Panc1 (cell line): ENCODE measurements at regions not wholly inside any gene's neighbourhood (a gene's known extent, or its start where the extent isn't known, plus 50 kb on each side); places are given as distances from the start of the nearest gene placed in this dataset.
A peak's percentile ranks its signal among the peaks of the same experiment; 100 is the strongest.

Experiments used
- ATAC-seq: fragments of 200-7000 bp; cut with Tn5 transposase; 2 replicates; pipeline ENCODE4 v1.9.1; 2020; ENCODE audit warnings: mild to moderate bottlenecking, moderate library complexity
- BruUV-seq: library from RNA; stranded (reverse); fragments of 400-500 nt; replicated peaks from 2 replicates; lab custom pipeline; 2021; lab: Mats Ljungman, UMichigan
- CTCF ChIA-PET: fragments of 300-600 bp; sonication (Branson Sonifier 250); formaldehyde crosslinking; loops from one replicate; lab custom pipeline; 2022; ENCODE audit warnings: antibody characterized with exemption; lab: Charles Lee
- POLR2A ChIA-PET: fragments of 300-600 bp; sonication (Branson Sonifier 250); formaldehyde crosslinking; loops from one replicate; lab custom pipeline; 2022; ENCODE audit warnings: antibody characterized with exemption; lab: Charles Lee
- DNase-seq: peaks from one replicate; pipeline ENCODE4 v3.0.0-alpha.2; 2010; ENCODE audit warnings: low read depth, low spot score
- H3K27ac ChIP-seq: 2 replicates; pipeline ENCODE4 v1.5.1; 2011; ENCODE audit warnings: mild to moderate bottlenecking, low read length, inconsistent platforms
- H3K27me3 ChIP-seq: fragments of 200-500 bp; sonication (Bioruptor generic); 2 replicates; pipeline ENCODE4 v1.6.0; 2014; ENCODE audit warnings: low read length, inconsistent platforms; ENCODE audit not compliant: control insufficient read depth, insufficient read depth
- H3K36me3 ChIP-seq: fragments of 200-500 bp; sonication (Bioruptor generic); 2 replicates; pipeline ENCODE4 v1.5.1; 2014; ENCODE audit warnings: inconsistent platforms, mild to moderate bottlenecking, low read length, moderate library complexity; ENCODE audit not compliant: control insufficient read depth, insufficient read depth
- H3K4me1 ChIP-seq: 2 replicates; pipeline ENCODE4 v1.5.1; 2011; ENCODE audit warnings: inconsistent platforms, mild to moderate bottlenecking, low read length, moderate library complexity; ENCODE audit not compliant: control insufficient read depth, insufficient read depth
- H3K4me3 ChIP-seq, 2 experiments: 2 replicates each; pipeline ENCODE4 v1.5.1; 2011 to 2012; ENCODE audit warnings: low read depth in 2 of 2, low read length in 2 of 2, mild to moderate bottlenecking in 2 of 2, inconsistent platforms in 1 of 2, moderate library complexity in 1 of 2
- H3K9me3 ChIP-seq: fragments of 200-500 bp; sonication (Bioruptor generic); 2 replicates; pipeline ENCODE4 v1.5.1; 2014; ENCODE audit warnings: low read depth, mild to moderate bottlenecking, inconsistent platforms, low read length, moderate library complexity; ENCODE audit not compliant: control insufficient read depth, insufficient read depth
- POLR2AphosphoS5 ChIP-seq: IDR thresholded peaks from 2 replicates; pipeline ENCODE4 v1.6.1; 2012; ENCODE audit warnings: mild to moderate bottlenecking, low read depth, low read length, moderate library complexity
- SIN3A ChIP-seq: IDR thresholded peaks from 2 replicates; pipeline ENCODE4 v1.6.1; 2012; ENCODE audit warnings: low read depth, mild to moderate bottlenecking, low read length, moderate library complexity, borderline replicate concordance; ENCODE audit not compliant: insufficient read depth
- TCF7L2 ChIP-seq: IDR thresholded peaks from 2 replicates; pipeline ENCODE4 v1.6.1; 2011; ENCODE audit warnings: mild to moderate bottlenecking, low read depth, low read length, inconsistent platforms
- in situ Hi-C: cut with HindIII; loops from 2 replicates; pipeline ENCODE4 v1.10.0; 2016; ENCODE audit warnings: low sequenced_read_pairs, low pct_unique_long_range_greater_than_20kb
- intact Hi-C: fragments of 100-400 bp; cut with micrococcal nuclease; formaldehyde crosslinking; loops from one replicate; pipeline ENCODE4 v1.10.0; 2022; ENCODE audit not compliant: unreplicated experiment
- TF ChIP-seq, protein P1 (sequence below): fragments of 450-650 bp; IDR thresholded peaks from 2 replicates; pipeline ENCODE4 v1.5.1; 2017; ENCODE audit warnings: mild to moderate bottlenecking
- TF ChIP-seq, protein P2 (sequence below), 2 experiments: IDR thresholded peaks; 2 replicates each; pipeline ENCODE4 v1.6.1; 2011 to 2012; ENCODE audit warnings: low read depth in 2 of 2, control low read depth in 1 of 2, low read length in 1 of 2, mild to moderate bottlenecking in 1 of 2, moderate library complexity in 1 of 2; ENCODE audit not compliant: insufficient read depth in 1 of 2

DNA sequence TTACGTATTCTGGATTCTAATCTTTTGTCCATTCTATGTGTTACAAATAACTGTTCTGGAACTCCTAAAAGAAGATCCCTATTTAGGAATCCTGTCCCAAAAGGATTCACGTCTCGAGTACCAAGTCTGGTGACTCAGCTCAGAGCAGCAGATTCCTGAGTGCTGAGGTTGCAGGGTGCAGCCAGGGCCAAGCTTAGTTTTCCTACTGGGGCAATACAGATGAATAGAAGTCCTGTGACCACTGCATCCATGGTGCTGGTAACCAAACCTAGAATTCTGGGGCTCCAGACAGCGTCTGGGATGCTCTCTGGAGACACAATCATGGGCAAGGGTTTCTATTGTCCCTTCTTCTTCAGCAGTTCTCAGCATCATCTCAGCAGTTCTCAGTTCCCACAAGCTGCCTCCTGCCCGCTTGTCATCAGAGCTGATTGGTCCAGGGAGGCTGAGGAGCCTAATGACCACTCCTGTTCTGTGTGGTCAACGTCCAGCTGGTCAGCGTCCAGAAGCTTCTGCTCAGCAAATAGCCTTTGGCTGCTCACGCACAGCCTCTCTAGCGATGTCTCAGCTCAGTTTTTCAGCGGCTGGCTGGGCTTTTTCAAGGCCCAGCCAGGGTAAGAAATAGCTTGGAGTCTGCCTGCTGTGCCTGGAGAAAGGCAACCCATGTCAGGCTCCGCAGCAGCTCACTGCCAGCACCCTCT lies 50.4 kb upstream of the C7orf33 start:
- Histone ChIP-seq H3K4me3 (no peak overlapping the region), H3K27ac (no peak overlapping the region), H3K9me3 (no peaks in the 10 kb centered on the region), H3K4me1 (no peaks in the 10 kb centered on the region), H3K36me3 (no peaks in the 10 kb centered on the region), H3K27me3 (no peaks in the 10 kb centered on the region)
- ChIA-PET CTCF (no interaction called here), POLR2A (no interaction called here)
- ATAC-seq = peak; percentile 77
- intact Hi-C loops (no loop called here), in situ Hi-C loops (no loop called here)
- peak; percentile 20 for DNase-seq
- TF ChIP-seq, protein P1, sequence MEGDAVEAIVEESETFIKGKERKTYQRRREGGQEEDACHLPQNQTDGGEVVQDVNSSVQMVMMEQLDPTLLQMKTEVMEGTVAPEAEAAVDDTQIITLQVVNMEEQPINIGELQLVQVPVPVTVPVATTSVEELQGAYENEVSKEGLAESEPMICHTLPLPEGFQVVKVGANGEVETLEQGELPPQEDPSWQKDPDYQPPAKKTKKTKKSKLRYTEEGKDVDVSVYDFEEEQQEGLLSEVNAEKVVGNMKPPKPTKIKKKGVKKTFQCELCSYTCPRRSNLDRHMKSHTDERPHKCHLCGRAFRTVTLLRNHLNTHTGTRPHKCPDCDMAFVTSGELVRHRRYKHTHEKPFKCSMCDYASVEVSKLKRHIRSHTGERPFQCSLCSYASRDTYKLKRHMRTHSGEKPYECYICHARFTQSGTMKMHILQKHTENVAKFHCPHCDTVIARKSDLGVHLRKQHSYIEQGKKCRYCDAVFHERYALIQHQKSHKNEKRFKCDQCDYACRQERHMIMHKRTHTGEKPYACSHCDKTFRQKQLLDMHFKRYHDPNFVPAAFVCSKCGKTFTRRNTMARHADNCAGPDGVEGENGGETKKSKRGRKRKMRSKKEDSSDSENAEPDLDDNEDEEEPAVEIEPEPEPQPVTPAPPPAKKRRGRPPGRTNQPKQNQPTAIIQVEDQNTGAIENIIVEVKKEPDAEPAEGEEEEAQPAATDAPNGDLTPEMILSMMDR = no peak
- TF ChIP-seq TCF7L2 (no peak), POLR2AphosphoS5 (no peak), SIN3A (no peak)
- TF ChIP-seq, protein P2, sequence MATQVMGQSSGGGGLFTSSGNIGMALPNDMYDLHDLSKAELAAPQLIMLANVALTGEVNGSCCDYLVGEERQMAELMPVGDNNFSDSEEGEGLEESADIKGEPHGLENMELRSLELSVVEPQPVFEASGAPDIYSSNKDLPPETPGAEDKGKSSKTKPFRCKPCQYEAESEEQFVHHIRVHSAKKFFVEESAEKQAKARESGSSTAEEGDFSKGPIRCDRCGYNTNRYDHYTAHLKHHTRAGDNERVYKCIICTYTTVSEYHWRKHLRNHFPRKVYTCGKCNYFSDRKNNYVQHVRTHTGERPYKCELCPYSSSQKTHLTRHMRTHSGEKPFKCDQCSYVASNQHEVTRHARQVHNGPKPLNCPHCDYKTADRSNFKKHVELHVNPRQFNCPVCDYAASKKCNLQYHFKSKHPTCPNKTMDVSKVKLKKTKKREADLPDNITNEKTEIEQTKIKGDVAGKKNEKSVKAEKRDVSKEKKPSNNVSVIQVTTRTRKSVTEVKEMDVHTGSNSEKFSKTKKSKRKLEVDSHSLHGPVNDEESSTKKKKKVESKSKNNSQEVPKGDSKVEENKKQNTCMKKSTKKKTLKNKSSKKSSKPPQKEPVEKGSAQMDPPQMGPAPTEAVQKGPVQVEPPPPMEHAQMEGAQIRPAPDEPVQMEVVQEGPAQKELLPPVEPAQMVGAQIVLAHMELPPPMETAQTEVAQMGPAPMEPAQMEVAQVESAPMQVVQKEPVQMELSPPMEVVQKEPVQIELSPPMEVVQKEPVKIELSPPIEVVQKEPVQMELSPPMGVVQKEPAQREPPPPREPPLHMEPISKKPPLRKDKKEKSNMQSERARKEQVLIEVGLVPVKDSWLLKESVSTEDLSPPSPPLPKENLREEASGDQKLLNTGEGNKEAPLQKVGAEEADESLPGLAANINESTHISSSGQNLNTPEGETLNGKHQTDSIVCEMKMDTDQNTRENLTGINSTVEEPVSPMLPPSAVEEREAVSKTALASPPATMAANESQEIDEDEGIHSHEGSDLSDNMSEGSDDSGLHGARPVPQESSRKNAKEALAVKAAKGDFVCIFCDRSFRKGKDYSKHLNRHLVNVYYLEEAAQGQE (IDR thresholded peaks at IDR 0.05; ENCODE audit: insufficient read depth in 1 of 2, low read depth in 2 of 2, low read length in 1 of 2) = no peak
- no TSS peak for BruUV-seq
